ENCODE measurements at regions not wholly inside any gene's neighbourhood (a gene's known extent, or its start where the extent isn't known, plus 50 kb on each side); places are given as distances from the start of the nearest gene placed in this dataset.
"Not testable (repeated sequence)": the region's sequence is repeated elsewhere in the genome, so short reads cannot be mapped to it uniquely, and the experiment has no call there.

- not testable (repeated sequence) for H3K4me1 Mint-ChIP-seq (ENCODE audit: low read depth); H3K4me3 Mint-ChIP-seq; H3K27ac Mint-ChIP-seq; H3K27me3 Mint-ChIP-seq; H3K36me3 Mint-ChIP-seq (ENCODE audit: low read depth); H3K9me3 Mint-ChIP-seq
Measured at GRCh38 chr9:115692868-115693267, 460.7 kb upstream of the PAPPA start.

- Mint-ChIP-seq H3K4me3 (no peak overlapping the region), H3K4me1 (ENCODE audit: low read depth) (no peaks in the 10 kb centered on the region), H3K27me3 (no peaks in the 10 kb centered on the region), H3K27ac (no peak overlapping the region), H3K36me3 (ENCODE audit: low read depth) (no peaks in the 10 kb centered on the region), H3K9me3 (no peaks in the 10 kb centered on the region)
Measured at GRCh38 chr9:115694014-115694413, 459.6 kb upstream of the PAPPA start.

GRCh38 chr9:115694991-115695390 lies 458.6 kb upstream of the PAPPA start:
- Mint-ChIP-seq H3K4me3 (no peak overlapping the region), H3K9me3 (no peaks in the 10 kb centered on the region), H3K27ac (no peak overlapping the region), H3K27me3 (no peaks in the 10 kb centered on the region), H3K4me1 (ENCODE audit: low read depth) (no peaks in the 10 kb centered on the region), H3K36me3 (ENCODE audit: low read depth) (no peaks in the 10 kb centered on the region)

- Mint-ChIP-seq H3K4me3 (no peak overlapping the region), H3K27ac (no peak overlapping the region), H3K9me3 (peaks cover 3% of the 10 kb centered on the region), H3K4me1 (ENCODE audit: low read depth) (no peaks in the 10 kb centered on the region), H3K36me3 (ENCODE audit: low read depth) (no peaks in the 10 kb centered on the region), H3K27me3 (no peaks in the 10 kb centered on the region)
Measured at GRCh38 chr9:115712981-115713380, 440.6 kb upstream of the PAPPA start.

GRCh38 chr9:115715666-115716065 lies 437.9 kb upstream of the PAPPA start:
- H3K36me3 Mint-ChIP-seq (ENCODE audit: low read depth), result no peaks in the 10 kb centered on the region
- no peak overlapping the region for H3K4me3 Mint-ChIP-seq
- no peaks in the 10 kb centered on the region for H3K4me1 Mint-ChIP-seq (ENCODE audit: low read depth)
- no peak overlapping the region for H3K27ac Mint-ChIP-seq
- H3K9me3 Mint-ChIP-seq, result peaks cover 3% of the 10 kb centered on the region
- no peaks in the 10 kb centered on the region for H3K27me3 Mint-ChIP-seq

GRCh38 chr9:115717298-115717697 lies 436.3 kb upstream of the PAPPA start:
- no peaks in the 10 kb centered on the region for H3K27me3 Mint-ChIP-seq

GRCh38 chr9:115717711-115718173 lies 435.8 kb upstream of the PAPPA start:
- Mint-ChIP-seq H3K9me3 (no peaks in the 10 kb centered on the region), H3K4me3 (no peak overlapping the region), H3K27ac (no peak overlapping the region), H3K27me3 (no peaks in the 10 kb centered on the region), H3K36me3 (ENCODE audit: low read depth) (no peaks in the 10 kb centered on the region), H3K4me1 (ENCODE audit: low read depth) (no peaks in the 10 kb centered on the region)

More at GRCh38 chr9:115717298-115717697, 436.3 kb upstream of the PAPPA start:
- H3K36me3 Mint-ChIP-seq (ENCODE audit: low read depth), result no peaks in the 10 kb centered on the region
- H3K4me3 Mint-ChIP-seq, result no peak overlapping the region
- H3K27ac Mint-ChIP-seq, result no peak overlapping the region
- H3K4me1 Mint-ChIP-seq (ENCODE audit: low read depth), result no peaks in the 10 kb centered on the region
- peaks cover 3% of the 10 kb centered on the region for H3K9me3 Mint-ChIP-seq

- no peak overlapping the region for H3K4me3 Mint-ChIP-seq
- H3K9me3 Mint-ChIP-seq, result peaks cover 26% of the 10 kb centered on the region
- H3K27ac Mint-ChIP-seq, result no peak overlapping the region
- no peaks in the 10 kb centered on the region for H3K27me3 Mint-ChIP-seq
- H3K36me3 Mint-ChIP-seq (ENCODE audit: low read depth), result no peaks in the 10 kb centered on the region
- H3K4me1 Mint-ChIP-seq (ENCODE audit: low read depth), result no peaks in the 10 kb centered on the region
Measured at GRCh38 chr9:115730396-115730795, 423.2 kb upstream of the PAPPA start.

GRCh38 chr9:115730845-115731244 lies 422.7 kb upstream of the PAPPA start:
- no peak overlapping the region for H3K27ac Mint-ChIP-seq
- H3K4me3 Mint-ChIP-seq, result no peak overlapping the region
- peaks cover 26% of the 10 kb centered on the region for H3K9me3 Mint-ChIP-seq
- no peaks in the 10 kb centered on the region for H3K4me1 Mint-ChIP-seq (ENCODE audit: low read depth)
- no peaks in the 10 kb centered on the region for H3K27me3 Mint-ChIP-seq
- H3K36me3 Mint-ChIP-seq (ENCODE audit: low read depth), result no peaks in the 10 kb centered on the region

GRCh38 chr9:115733318-115734110 lies 420.1 kb upstream of the PAPPA start:
- Mint-ChIP-seq H3K9me3 (peaks cover 10% of the 10 kb centered on the region), H3K4me1 (ENCODE audit: low read depth) (no peaks in the 10 kb centered on the region), H3K27ac (no peak overlapping the region)

GRCh38 chr9:115739096-115739875 lies 414.3 kb upstream of the PAPPA start:
- Mint-ChIP-seq H3K9me3 (no peaks in the 10 kb centered on the region), H3K4me3 (no peak overlapping the region), H3K27ac (no peak overlapping the region), H3K27me3 (no peaks in the 10 kb centered on the region), H3K4me1 (ENCODE audit: low read depth) (no peaks in the 10 kb centered on the region), H3K36me3 (ENCODE audit: low read depth) (no peaks in the 10 kb centered on the region)

More at GRCh38 chr9:115733318-115734110, 420.1 kb upstream of the PAPPA start:
- H3K36me3 Mint-ChIP-seq (ENCODE audit: low read depth), result no peaks in the 10 kb centered on the region
- H3K27me3 Mint-ChIP-seq, result no peaks in the 10 kb centered on the region
- no peak overlapping the region for H3K4me3 Mint-ChIP-seq

- Mint-ChIP-seq H3K36me3 (ENCODE audit: low read depth) (no peaks in the 10 kb centered on the region), H3K27me3 (no peaks in the 10 kb centered on the region), H3K9me3 (no peaks in the 10 kb centered on the region), H3K4me3 (no peak overlapping the region), H3K4me1 (ENCODE audit: low read depth) (no peaks in the 10 kb centered on the region), H3K27ac (no peak overlapping the region)
Measured at GRCh38 chr9:115740986-115741385, 412.6 kb upstream of the PAPPA start.

- H3K4me3 Mint-ChIP-seq, result no peak overlapping the region
- no peaks in the 10 kb centered on the region for H3K9me3 Mint-ChIP-seq
- no peaks in the 10 kb centered on the region for H3K36me3 Mint-ChIP-seq (ENCODE audit: low read depth)
- no peak overlapping the region for H3K27ac Mint-ChIP-seq
- H3K27me3 Mint-ChIP-seq, result no peaks in the 10 kb centered on the region
- no peaks in the 10 kb centered on the region for H3K4me1 Mint-ChIP-seq (ENCODE audit: low read depth)
Measured at GRCh38 chr9:115743709-115744605, 409.6 kb upstream of the PAPPA start.

GRCh38 chr9:115746496-115746895 lies 407.1 kb upstream of the PAPPA start:
- no peak overlapping the region for H3K4me3 Mint-ChIP-seq
- no peaks in the 10 kb centered on the region for H3K4me1 Mint-ChIP-seq (ENCODE audit: low read depth)
- H3K27ac Mint-ChIP-seq, result no peak overlapping the region
- H3K36me3 Mint-ChIP-seq (ENCODE audit: low read depth), result no peaks in the 10 kb centered on the region
- H3K9me3 Mint-ChIP-seq, result no peaks in the 10 kb centered on the region
- H3K27me3 Mint-ChIP-seq, result no peaks in the 10 kb centered on the region

- H3K4me3 Mint-ChIP-seq, result no peak overlapping the region
- H3K27me3 Mint-ChIP-seq, result no peaks in the 10 kb centered on the region
- no peak overlapping the region for H3K27ac Mint-ChIP-seq
- H3K4me1 Mint-ChIP-seq (ENCODE audit: low read depth), result no peaks in the 10 kb centered on the region
- no peaks in the 10 kb centered on the region for H3K9me3 Mint-ChIP-seq
- H3K36me3 Mint-ChIP-seq (ENCODE audit: low read depth), result no peaks in the 10 kb centered on the region
Measured at GRCh38 chr9:115747731-115748130, 405.9 kb upstream of the PAPPA start.

Measured in stimulated activated naive CD8-positive, alpha-beta T cell treated with anti-CD3 and anti-CD28 coated beads, Interleukin-15, Interleukin-2, amounts not matched to agents 100 ng/mL and 50 ng/mL, for 24 hours (primary cell).